OCI-LY3 (cell line): ENCODE measurements at regions not wholly inside any gene's neighbourhood (a gene's known extent, or its start where the extent isn't known, plus 50 kb on each side); places are given as distances from the start of the nearest gene placed in this dataset.

Experiments used
- CTCF ChIP-seq: fragments of 200-600, 300-600 bp; sonication (generic); IDR thresholded peaks from 2 replicates; pipeline ENCODE4 v1.5.1; 2014; ENCODE audit warnings: antibody characterized with exemption, low read length, low read depth
- EZH2phosphoT487 ChIP-seq: fragments of 200-600 bp; shearing (Covaris generic); IDR thresholded peaks from 2 replicates; pipeline ENCODE4 v1.6.1; 2018; ENCODE audit warnings: antibody characterized with exemption, mixed run types, low read depth

- TF ChIP-seq CTCF (no peak), EZH2phosphoT487 (no peak)
Measured at GRCh38 chr2:104547221-104547620, 306.7 kb upstream of the POU3F3 start.
